Activated naive CD4-positive, alpha-beta T cell treated with anti-CD3 and anti-CD28 coated beads, Interleukin-2, amount 10 ng/mL, durations not matched to agents 7 days and 5 days (primary cell): ENCODE measurements at regions not wholly inside any gene's neighbourhood (a gene's known extent, or its start where the extent isn't known, plus 50 kb on each side); places are given as distances from the start of the nearest gene placed in this dataset.

Source experiments
- CTCF ChIA-PET: fragments of 350-600 bp; sonication (Branson Sonifier 250); formaldehyde crosslinking; loops from one replicate; lab custom pipeline; 2021; ENCODE audit warnings: antibody characterized with exemption; lab: Charles Lee
- DNase-seq: peaks from one replicate; pipeline ENCODE4 v3.0.0-alpha.2; 2020
- H3K27ac Mint-ChIP-seq: one replicate; pipeline ENCODE4 v1.8.0; 2021; ENCODE audit warnings: mild to moderate bottlenecking, moderate library complexity, mixed read lengths
- H3K27me3 Mint-ChIP-seq: one replicate; pipeline ENCODE4 v1.8.0; 2021; ENCODE audit warnings: mild to moderate bottlenecking, mixed read lengths
- H3K36me3 Mint-ChIP-seq: one replicate; pipeline ENCODE4 v1.8.0; 2021; ENCODE audit warnings: mixed read lengths
- H3K4me1 Mint-ChIP-seq: one replicate; pipeline ENCODE4 v1.8.0; 2021; ENCODE audit warnings: mixed read lengths
- H3K4me3 Mint-ChIP-seq: one replicate; pipeline ENCODE4 v1.8.0; 2021; ENCODE audit warnings: mild to moderate bottlenecking, moderate library complexity, mixed read lengths
- H3K9me3 Mint-ChIP-seq: one replicate; pipeline ENCODE4 v1.8.0; 2021; ENCODE audit warnings: mixed read lengths

GRCh38 chr2:207308519-207309224 is 142.9 kb upstream of the KLF7 start:
- CTCF ChIA-PET = no interaction called here
- no peaks in the 10 kb centered on the region for H3K9me3 Mint-ChIP-seq

GRCh38 chr2:207311316-207312005 is 145.7 kb upstream of the KLF7 start:
- Mint-ChIP-seq H3K4me1 (peaks cover 21% of the 10 kb centered on the region), H3K36me3 (no peaks in the 10 kb centered on the region), H3K27me3 (peaks cover 3% of the 10 kb centered on the region), H3K4me3 (no peak overlapping the region), H3K9me3 (no peaks in the 10 kb centered on the region), H3K27ac (no peak overlapping the region)
- CTCF ChIA-PET = no interaction called here
- DNase-seq = no peak

More at GRCh38 chr2:207308519-207309224, 142.9 kb upstream of the KLF7 start:
- Mint-ChIP-seq H3K36me3 (no peaks in the 10 kb centered on the region), H3K27ac (no peak overlapping the region), H3K4me3 (no peak overlapping the region), H3K27me3 (peaks cover 6% of the 10 kb centered on the region), H3K4me1 (peaks cover 21% of the 10 kb centered on the region)
- no peak for DNase-seq

- Mint-ChIP-seq H3K27ac (no peak overlapping the region), H3K4me1 (peaks cover 21% of the 10 kb centered on the region), H3K4me3 (no peak overlapping the region), H3K27me3 (peaks cover 3% of the 10 kb centered on the region), H3K9me3 (no peaks in the 10 kb centered on the region), H3K36me3 (no peaks in the 10 kb centered on the region)
- DNase-seq = no peak
- CTCF ChIA-PET = interaction anchor here (0.7 kb wide), 1 partner anchor 113 kb away, joined by 3 read pairs; no protein-coding TSS in a partner anchor
Observed at GRCh38 chr2:207312006-207312356, 146.2 kb upstream of the KLF7 start.

- H3K27me3 Mint-ChIP-seq = peaks cover 3% of the 10 kb centered on the region
- no peaks in the 10 kb centered on the region for H3K36me3 Mint-ChIP-seq
- CTCF ChIA-PET = interaction anchor here (1.1 kb wide), 1 partner anchor 25 kb away, joined by 4 read pairs; no protein-coding TSS in a partner anchor
- H3K4me1 Mint-ChIP-seq = peaks cover 13% of the 10 kb centered on the region
- no peak overlapping the region for H3K27ac Mint-ChIP-seq
- H3K9me3 Mint-ChIP-seq = no peaks in the 10 kb centered on the region
- no peak for DNase-seq
- H3K4me3 Mint-ChIP-seq = no peak overlapping the region
Observed at GRCh38 chr2:207313947-207314346, 148.2 kb upstream of the KLF7 start.

DNA sequence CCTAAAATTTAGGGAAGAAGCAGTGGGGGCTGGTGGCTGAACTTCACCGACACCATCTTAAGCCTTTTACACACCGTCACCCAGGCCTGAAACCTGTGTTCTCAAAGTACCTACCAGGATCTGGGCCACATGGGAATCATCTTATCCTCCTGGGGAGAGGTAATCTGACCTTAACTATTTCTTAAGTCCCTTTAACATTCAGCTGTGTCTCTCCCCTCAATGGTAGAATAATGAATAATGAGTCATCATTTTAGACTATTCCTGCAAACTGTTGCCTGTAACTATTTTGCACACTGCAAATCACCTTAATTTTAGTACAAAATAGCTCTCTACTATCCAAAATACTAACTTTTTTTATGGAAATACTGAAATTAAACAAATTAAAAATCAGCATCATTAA is 149.4 kb upstream of the KLF7 start:
- no peak for DNase-seq
- Mint-ChIP-seq H3K9me3 (no peaks in the 10 kb centered on the region), H3K27me3 (peaks cover 7% of the 10 kb centered on the region), H3K4me1 (peaks cover 8% of the 10 kb centered on the region), H3K4me3 (no peak overlapping the region), H3K27ac (no peak overlapping the region), H3K36me3 (no peaks in the 10 kb centered on the region)
- CTCF ChIA-PET = interaction anchor here (0.6 kb wide), 1 partner anchor 38 kb away, joined by 3 read pairs; no protein-coding TSS in a partner anchor

DNA sequence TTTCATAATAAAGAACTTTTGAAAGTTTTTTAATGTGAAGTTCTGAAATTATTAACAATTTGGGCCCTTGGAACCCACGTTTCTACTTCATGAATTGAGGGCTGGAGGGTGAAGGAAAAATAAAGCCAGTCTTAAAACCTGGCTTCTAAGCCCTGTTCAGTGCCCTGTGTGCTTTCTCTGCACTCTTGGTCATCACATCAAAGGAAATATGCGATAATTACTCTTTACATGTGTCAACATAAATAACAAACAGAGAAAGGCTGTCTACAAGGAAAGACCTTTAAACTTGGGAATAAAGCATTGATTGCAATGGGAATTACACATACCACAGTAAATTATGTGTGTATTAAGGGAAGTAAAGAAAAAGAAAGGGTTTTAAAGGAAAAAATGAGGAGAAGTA is 150.7 kb upstream of the KLF7 start:
- CTCF ChIA-PET = no interaction called here
- Mint-ChIP-seq H3K4me3 (no peak overlapping the region), H3K27me3 (peaks cover 7% of the 10 kb centered on the region), H3K4me1 (peaks cover 3% of the 10 kb centered on the region), H3K36me3 (no peaks in the 10 kb centered on the region), H3K27ac (no peak overlapping the region), H3K9me3 (no peaks in the 10 kb centered on the region)
- DNase-seq = no peak

GRCh38 chr2:207316906-207317305 is 151.2 kb upstream of the KLF7 start:
- no peaks in the 10 kb centered on the region for H3K36me3 Mint-ChIP-seq
- no peak for DNase-seq

GRCh38 chr2:207317378-207317984 is 151.7 kb upstream of the KLF7 start:
- H3K27me3 Mint-ChIP-seq = peaks cover 7% of the 10 kb centered on the region
- no peaks in the 10 kb centered on the region for H3K36me3 Mint-ChIP-seq
- H3K4me1 Mint-ChIP-seq = no peaks in the 10 kb centered on the region
- no peaks in the 10 kb centered on the region for H3K9me3 Mint-ChIP-seq
- H3K4me3 Mint-ChIP-seq = no peak overlapping the region
- CTCF ChIA-PET = no interaction called here
- H3K27ac Mint-ChIP-seq = no peak overlapping the region
- no peak for DNase-seq

More at GRCh38 chr2:207316906-207317305, 151.2 kb upstream of the KLF7 start:
- Mint-ChIP-seq H3K27me3 (peaks cover 7% of the 10 kb centered on the region), H3K4me1 (peaks cover 1% of the 10 kb centered on the region), H3K27ac (no peak overlapping the region), H3K4me3 (no peak overlapping the region), H3K9me3 (no peaks in the 10 kb centered on the region)
- CTCF ChIA-PET = no interaction called here

DNA sequence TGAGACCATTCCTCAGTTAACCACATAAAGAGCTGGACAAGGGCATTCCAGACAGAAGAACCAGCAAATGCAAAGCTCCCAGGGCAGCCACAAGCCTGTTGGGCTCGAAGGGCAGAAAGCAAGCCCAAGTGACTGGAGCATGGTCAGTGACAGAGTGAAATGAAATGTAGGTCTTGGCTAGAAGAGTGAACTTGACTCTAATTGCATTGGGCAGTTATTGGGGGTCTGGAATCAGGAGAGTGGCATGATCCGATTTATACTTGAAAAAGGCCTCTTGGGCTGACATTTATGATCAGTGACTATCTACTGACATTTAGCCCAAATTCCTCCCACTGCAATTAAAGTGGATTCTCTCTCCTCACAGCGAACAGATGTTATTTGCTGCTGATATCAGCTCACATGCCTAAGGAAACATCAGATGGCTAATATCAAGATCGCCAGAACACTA is 152.5 kb upstream of the KLF7 start:
- CTCF ChIA-PET = no interaction called here
- Mint-ChIP-seq H3K9me3 (no peaks in the 10 kb centered on the region), H3K27ac (no peak overlapping the region), H3K4me3 (no peak overlapping the region), H3K36me3 (no peaks in the 10 kb centered on the region), H3K4me1 (no peaks in the 10 kb centered on the region), H3K27me3 (peaks cover 6% of the 10 kb centered on the region)
- no peak for DNase-seq

DNA sequence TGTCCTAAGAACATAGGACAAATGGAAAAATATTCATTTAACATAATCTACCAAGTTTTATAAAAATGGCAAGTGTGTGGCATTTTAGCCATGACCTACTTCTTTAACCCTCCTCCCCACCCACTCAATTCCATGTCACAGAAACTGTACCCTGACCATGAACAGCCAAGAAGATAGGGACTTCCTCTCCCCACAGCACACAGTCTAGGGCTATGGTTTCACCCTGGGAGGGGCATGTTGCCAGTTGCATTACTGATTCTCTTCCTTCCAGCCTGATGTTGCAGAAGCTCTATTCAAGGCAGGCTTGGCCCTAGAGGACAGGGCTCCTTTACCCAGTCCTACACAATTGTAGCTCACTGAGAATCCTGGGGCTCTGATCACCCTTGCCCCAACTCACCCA is 153.6 kb upstream of the KLF7 start:
- CTCF ChIA-PET = no interaction called here
- DNase-seq = no peak
- Mint-ChIP-seq H3K4me1 (no peaks in the 10 kb centered on the region), H3K36me3 (no peaks in the 10 kb centered on the region), H3K27ac (no peak overlapping the region), H3K4me3 (no peak overlapping the region), H3K27me3 (peaks cover 4% of the 10 kb centered on the region), H3K9me3 (no peaks in the 10 kb centered on the region)

GRCh38 chr2:207320381-207321159 is 154.8 kb upstream of the KLF7 start:
- Mint-ChIP-seq H3K36me3 (no peaks in the 10 kb centered on the region), H3K4me1 (no peaks in the 10 kb centered on the region)
- CTCF ChIA-PET = no interaction called here

DNA sequence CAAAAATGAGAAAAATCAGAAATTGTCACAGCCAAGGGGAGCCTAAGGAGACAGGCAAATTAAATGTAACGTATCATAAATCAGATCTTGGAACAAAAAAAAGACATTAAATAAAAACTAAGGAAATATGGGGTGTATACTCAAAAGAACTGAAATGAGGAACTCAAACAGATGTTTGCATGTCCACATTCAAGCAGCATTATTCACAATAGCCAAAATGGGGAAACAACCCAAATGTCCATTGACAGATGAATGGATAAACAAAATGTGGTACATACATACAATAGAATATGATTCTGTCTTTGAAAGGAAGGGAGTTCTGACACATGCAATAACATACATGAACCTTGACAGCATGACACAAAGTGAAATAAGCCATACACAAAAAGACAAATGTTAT is 155.8 kb upstream of the KLF7 start:
- no peaks in the 10 kb centered on the region for H3K4me1 Mint-ChIP-seq
- no peaks in the 10 kb centered on the region for H3K9me3 Mint-ChIP-seq
- CTCF ChIA-PET = no interaction called here
- DNase-seq = no peak
- H3K27me3 Mint-ChIP-seq = peaks cover 4% of the 10 kb centered on the region
- no peaks in the 10 kb centered on the region for H3K36me3 Mint-ChIP-seq
- no peak overlapping the region for H3K4me3 Mint-ChIP-seq
- H3K27ac Mint-ChIP-seq = no peak overlapping the region

More at GRCh38 chr2:207320381-207321159, 154.8 kb upstream of the KLF7 start:
- H3K9me3 Mint-ChIP-seq = no peaks in the 10 kb centered on the region
- H3K27ac Mint-ChIP-seq = no peak overlapping the region
- DNase-seq = no peak
- peaks cover 4% of the 10 kb centered on the region for H3K27me3 Mint-ChIP-seq
- no peak overlapping the region for H3K4me3 Mint-ChIP-seq

DNA sequence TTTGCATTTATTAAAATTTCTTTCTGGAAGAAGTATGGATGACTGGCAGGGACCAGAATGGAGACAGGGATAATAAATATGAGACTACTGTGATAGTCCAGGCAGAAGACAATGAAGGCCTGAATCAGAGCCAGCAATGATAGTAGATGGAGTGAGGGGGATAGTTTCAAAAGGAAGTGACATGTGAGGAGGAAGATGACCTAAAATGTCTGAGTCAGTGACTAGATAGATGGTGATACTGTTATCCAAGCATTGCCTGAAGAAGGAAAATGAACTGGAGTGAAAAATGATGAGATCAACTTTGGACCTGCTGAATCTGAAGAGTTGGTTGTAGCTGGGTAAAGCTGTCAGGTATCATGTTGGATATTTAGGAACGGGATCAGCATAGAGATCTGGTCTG is 158.3 kb upstream of the KLF7 start:
- Mint-ChIP-seq H3K27ac (no peak overlapping the region), H3K27me3 (peaks cover 4% of the 10 kb centered on the region), H3K4me3 (no peak overlapping the region), H3K9me3 (no peaks in the 10 kb centered on the region), H3K36me3 (no peaks in the 10 kb centered on the region), H3K4me1 (peaks cover 6% of the 10 kb centered on the region)
- CTCF ChIA-PET = interaction anchor here (0.6 kb wide), 1 partner anchor 177 kb away, joined by 3 read pairs; no protein-coding TSS in a partner anchor
- no peak for DNase-seq

DNA sequence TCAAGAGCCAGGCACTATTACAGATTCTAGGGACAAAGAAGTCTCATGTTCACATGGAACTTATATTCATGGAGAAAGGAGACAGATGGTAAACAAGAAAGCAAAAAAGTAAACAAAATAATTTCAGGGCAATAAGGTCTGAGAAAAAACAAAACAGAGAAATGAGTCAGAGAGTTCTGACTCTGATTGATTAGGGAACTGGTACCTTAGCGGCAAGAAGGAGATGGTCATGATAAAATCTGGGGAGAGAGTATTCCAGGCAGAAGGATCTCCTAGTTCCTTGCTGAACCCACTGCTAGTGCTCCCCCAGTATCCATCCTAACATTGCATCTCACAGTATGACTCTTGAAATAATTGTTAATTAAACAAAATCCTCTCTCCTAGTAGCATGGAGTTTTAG is 161.8 kb upstream of the KLF7 start:
- Mint-ChIP-seq H3K4me1 (peaks cover 31% of the 10 kb centered on the region), H3K9me3 (no peaks in the 10 kb centered on the region), H3K27me3 (no peaks in the 10 kb centered on the region), H3K36me3 (peaks cover under 1% of the 10 kb centered on the region), H3K27ac (no peak overlapping the region), H3K4me3 (no peak overlapping the region)
- no peak for DNase-seq
- CTCF ChIA-PET = no interaction called here
